HK-2 (cell line): ENCODE measurements at regions not wholly inside any gene's neighbourhood (a gene's known extent, or its start where the extent isn't known, plus 50 kb on each side); places are given as distances from the start of the nearest gene placed in this dataset.

ENCODE experiments used
- DNase-seq: peaks from one replicate; pipeline ENCODE4 v3.0.0-alpha.2; 2018; ENCODE audit not compliant: unreplicated experiment

DNA sequence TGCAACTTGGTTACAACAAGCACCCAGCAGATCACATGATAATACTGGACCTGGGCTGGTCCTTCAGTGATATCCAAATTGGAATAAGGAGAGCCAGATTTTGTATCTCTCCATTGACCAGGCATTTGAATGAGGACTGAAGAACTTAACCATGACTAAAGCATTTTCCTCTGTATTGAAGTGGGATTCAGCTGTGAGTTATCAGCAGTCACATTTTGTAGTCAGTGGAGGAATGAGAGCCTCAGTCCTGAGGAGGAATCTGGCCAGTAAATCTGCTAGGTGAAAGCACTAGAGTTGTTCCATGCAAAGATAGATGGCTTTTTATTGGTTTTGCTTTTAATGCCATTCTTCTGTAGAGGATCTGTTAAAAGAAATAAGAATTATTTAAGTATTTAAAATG, 1506.0 kb downstream of the PCDH7 start:
- DNase-seq = peak; percentile 3

DNA sequence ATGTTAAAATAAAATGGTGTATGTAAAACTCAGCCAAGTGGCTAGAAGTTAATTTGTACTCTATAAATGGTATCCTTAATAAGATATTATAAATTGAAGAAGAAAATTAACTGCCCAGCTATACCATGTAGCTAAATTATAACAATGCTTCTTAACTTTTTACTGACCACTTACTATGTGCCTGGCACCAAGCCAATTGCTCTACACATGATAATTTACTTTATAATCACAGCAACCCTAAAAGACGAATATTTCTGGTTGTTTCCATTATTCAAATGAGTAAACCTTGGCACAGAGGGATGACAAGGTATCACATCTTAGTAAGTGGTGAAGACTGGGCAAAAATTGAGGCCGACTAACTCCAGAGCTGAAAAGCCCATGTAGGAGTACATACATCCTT, 1506.6 kb downstream of the PCDH7 start:
- DNase-seq = no peak

DNA sequence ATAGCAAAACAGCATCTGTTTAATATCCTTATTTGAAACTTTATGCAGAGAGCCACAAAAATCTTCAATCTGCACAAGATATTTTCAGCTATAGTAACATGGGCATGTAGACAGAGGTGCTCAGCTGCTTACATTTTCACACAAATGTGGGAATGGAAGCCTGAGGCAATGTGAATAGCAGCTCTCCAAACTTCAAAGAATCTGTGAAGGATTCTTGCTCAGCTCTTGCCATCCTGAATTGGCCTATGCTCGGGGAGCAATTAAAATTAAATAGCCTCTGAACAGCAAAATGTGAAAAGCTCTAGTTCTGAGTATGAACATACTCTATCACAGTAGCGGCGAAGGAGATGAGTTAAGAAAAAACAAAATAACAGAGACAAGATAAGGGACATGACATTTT, 1523.8 kb downstream of the PCDH7 start:
- DNase-seq = no peak

DNA sequence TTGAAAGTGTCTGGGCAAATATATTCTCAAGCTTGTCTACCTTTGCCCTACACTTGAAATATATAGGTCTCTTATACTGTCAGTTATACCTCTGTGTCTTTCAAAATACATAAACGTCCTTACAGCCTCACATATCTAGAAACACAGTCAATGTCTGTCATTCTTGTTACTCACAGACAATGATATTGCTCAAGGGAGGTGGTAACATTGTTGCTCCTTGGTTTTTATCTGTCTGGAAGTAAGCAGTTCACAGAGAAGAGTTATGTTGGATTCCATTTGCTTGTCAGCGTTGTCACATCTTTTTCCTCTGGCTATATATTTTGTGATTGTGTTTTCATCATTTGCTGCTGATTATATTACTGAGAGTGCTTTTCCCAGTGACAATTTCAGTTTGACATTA, 1528.9 kb downstream of the PCDH7 start:
- no peak for DNase-seq

DNA sequence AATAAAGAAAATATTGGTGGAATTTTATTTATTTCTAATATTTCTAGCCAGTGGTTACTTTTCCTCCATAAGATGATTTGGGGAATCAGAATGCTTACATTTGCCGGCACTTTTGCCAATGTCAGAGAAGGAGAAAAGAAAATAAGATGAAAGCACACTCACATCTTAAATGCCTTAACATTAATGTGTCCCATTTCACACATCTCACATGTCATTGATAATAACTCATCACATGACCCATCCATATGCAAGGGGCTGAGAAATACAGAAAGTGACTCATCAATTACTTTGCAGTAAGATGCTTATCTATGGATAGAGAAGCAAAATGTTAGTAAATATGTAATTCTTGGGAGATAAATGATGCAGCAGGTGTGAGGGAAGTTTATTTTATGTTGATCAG, 1531.0 kb downstream of the PCDH7 start:
- DNase-seq = no peak

DNA sequence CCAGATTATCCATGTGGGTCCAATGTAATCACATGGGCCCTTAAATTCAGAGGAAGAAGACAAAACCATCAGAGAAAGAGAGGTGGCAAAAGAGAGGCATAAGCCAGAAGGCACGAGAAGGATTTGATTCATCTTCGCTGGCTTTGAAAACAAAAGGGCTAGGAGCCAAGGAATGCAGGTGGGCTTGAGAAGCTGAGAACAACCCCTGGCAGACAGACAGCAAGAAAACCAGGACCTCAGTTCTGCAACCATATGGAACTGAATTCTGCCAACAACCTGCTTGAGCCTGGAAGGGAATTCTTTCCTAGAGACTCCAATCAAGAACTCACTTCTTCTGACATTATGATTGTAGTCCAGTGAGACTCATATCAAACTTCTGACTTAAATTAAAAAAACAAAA, 1531.8 kb downstream of the PCDH7 start:
- DNase-seq = no peak

DNA sequence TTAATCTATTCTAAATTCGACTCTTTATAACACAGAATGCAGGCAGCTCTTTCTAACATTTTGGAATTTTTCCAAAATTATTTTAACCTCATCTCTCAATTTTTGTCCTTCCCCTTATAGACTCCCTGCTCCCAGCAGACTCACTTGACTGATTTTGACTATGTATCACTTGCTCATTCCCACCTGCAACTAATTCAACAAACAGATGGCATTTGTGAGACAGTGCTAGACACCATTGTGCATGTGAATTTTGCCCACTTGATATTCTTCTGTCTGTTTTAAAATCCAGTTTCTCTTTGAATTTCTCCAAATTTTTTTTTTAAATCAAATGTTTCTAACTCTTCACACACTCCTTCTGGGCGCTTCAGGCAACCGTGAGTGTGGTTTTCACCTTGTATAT, 1534.0 kb downstream of the PCDH7 start:
- DNase-seq = no peak

DNA sequence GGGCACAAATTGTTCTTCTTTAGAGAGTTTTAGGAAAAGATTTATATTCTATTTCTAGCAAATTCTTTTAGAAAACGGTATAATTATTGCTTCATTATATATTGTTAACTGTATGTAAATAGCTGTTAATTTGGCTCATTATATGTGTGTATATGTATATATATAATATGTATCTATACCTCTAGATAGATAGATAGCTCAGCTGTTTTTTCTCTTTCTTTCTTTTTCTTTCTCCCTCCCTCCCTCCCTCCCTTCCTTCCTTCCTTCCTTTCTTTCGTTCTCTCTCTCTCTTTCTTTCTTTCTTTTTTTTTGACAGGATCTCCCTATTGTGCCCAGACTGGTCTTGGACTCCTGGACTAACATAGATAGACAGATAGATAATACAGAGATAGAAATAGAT, 1538.8 kb downstream of the PCDH7 start:
- DNase-seq = no peak

DNA sequence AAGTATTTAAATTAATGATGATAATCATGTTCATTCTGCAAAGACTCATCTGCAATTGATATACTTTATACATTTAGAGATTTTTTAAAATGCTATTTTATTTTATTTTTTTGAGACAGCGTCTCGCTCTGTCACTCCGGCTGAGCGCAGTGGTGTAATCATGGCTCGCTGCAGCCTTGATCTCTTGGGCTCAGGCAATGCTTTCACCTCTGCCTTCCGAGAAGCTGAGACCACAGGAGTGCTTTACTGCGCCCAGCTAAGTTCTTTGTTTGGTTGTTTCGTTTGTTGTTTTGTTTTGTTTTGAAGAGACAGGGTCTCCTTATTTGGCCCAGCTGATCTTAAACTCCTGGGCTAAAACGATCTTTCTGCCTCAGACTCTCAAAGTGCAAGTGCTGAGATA, 1541.0 kb downstream of the PCDH7 start:
- DNase-seq = no peak

DNA sequence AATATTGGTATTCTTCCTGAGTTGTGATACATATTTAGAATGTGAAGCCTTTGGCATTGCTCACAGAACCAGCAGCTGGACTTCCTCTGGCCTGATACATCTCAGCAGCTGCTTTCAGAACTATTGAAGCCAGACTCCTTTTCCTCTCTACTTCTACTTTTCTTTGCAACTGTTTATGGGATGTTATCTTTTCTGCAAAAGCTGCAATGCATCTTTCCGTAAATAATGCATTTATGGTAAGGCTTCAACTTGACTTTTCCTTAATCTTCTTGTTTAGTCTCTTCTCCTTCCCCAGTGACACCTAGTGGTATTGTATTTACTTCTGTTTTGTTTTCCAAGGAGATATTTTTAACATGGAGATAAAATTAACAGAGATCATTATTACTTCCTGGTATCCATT, 1548.7 kb downstream of the PCDH7 start:
- DNase-seq = no peak

DNA sequence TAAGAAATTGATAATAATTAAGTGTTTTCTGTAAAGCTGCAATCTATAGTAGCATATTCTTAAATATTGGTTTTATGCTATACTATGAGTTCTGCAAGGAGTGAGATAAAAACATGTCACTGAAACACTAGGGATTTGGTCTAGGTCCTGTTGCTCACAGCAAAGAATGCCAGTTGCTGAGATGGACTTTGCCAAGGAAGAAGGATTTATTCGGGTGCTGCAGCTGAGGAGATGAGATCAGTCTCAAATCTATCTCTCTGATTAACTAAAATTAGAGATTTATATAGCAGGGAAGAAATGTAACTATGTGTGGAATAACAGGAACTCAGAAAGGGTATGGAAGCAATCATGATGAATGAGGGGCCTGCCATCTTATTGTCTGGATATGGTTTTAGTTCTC, 1569.9 kb downstream of the PCDH7 start:
- no peak for DNase-seq

DNA sequence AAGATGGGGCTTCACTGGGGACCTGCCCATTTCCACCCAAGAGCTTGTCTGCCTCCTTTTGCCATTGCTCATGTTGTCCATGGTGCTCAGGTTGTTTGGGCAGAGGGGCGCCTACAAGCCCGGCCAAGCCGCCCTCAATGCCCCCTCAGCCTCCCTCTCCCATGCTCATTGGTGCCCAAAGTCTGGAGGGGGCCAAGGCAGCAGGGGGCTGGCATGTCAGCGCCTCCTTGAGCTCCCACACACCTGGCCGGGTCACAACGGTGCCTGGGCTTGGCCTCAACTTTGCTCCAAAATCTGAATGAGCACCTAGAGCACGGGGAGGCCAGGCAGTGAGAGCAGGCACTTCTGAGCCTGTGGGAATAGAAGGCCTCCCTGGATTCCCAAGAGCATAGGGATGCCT, 1598.8 kb downstream of the PCDH7 start:
- no peak for DNase-seq

DNA sequence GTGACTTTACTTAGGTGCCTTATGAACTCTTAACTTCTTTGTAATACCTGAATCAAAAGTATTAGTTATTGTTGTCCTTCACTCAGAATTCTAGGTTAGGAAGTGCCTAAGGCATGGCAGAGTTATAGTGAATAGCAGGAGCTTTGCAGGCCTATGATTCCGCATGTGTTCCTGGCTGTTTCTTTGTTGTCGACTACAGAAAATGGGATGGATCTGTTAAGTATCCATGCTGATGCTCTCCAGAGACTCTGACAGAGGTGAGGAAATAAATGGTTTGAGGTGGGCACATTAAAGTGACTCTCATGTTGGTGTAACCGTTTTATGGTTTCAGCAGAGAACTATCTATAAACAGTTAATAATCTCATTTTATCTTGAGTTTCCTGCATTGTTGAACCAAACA, 1601.3 kb downstream of the PCDH7 start:
- no peak for DNase-seq

DNA sequence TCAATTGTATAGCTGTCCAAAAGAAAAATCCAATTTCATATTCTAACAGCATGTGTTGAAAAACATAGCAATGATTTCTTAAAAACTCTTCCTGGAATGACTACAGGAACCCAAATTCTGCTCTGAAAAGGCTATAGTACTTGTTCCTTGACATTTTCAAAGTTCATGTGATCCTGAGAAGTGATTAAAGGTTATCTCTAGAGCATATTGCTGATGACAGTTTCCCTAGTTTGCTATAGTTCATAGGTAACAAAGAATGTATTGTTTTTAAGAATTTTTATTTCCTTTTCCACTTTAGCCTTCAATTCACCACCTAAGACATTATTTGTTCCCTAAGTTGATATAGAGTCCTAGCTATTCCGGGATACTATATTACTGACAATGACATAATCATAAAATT, 1614.6 kb downstream of the PCDH7 start:
- no peak for DNase-seq

DNA sequence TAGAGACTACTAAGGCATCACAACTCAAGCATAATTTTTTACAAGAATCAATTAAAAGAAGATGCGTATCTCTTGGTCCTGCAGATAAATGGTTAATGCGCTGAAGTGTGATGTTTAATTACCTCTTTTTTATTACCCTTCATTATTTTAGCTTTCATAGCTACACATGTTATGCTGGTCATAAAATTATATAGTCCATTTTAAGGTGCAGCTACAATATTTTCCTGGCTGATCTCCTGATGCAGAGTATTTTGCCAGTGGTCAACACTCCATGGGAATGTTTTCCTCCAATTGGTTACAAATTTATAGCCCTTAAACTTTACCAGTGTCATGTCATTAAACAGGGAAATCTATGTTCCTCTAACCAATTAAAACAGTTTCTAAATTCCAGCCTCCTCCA, 1617.2 kb downstream of the PCDH7 start:
- no peak for DNase-seq

DNA sequence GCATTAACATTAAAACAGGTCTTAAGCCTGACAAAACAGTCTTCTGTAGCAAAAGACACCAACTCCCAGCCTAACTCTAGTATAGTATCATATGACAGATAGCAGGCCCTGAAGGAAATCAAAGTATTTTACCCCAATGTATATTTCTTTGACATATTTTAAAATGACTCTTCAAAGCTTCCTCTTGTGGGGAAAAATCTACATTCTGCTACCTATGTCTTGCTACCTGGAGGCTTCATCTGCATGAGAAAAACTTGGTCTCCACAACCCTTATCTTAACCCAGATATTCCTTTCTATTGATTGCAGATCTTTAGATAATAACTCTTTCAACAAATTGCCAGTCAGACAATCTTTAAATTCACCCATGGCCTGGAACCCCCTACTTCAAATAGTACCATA, 1620.4 kb downstream of the PCDH7 start:
- no peak for DNase-seq

DNA sequence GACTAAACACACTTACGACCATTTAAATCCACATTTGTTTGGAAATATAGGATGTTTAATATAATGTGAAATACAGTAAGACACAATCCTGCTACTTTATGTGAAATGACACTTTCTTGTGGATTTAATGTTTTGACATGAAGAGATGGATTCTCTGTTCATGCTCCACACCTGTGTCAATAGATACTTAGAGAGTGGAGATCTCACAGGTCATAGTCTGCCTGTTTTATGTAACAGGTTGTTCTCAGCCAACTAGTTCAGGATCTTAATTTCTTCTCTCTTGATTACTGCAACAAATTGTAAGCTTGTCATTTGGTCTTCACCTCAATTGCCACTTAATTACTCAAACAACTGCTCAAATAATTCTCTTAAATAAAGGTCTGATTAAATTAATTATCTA, 1621.2 kb downstream of the PCDH7 start:
- no peak for DNase-seq

DNA sequence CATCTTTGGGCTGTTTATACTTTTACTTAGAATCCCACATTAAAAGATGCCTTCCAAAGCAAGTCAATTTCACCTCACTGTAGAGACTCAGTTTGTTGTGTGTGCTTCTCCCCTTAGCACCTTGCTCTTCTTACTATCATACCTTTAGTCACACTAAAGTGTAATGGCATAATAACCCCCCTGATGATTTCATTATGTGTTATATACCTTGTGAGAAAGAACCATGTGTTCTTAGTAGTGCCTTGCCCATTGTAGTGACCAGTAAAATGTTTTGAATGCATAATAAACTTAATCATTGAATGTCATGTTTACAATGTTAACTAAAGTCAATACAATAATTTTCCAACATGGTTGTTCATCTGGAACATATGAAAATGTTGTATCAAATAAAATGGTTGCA, 1621.9 kb downstream of the PCDH7 start:
- no peak for DNase-seq

DNA sequence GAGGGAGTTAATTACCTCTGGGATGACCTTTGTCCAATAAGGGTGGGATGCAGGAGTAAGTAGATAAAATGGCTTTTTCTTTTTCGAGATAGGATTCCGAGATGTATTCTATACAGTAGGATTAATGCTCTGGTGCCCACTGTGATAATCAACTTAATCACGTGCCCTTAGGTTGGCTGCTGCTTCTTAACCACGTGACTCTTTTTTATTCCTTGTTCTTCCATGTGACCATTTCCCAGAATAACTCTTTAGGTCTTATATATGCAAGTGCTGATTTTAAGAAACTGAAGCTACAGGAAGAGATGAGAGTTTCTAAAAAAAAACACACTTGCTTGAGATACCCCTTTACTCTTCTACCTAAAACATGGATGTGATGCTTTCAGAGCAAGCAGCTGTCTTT, 1628.9 kb downstream of the PCDH7 start:
- DNase-seq = no peak

DNA sequence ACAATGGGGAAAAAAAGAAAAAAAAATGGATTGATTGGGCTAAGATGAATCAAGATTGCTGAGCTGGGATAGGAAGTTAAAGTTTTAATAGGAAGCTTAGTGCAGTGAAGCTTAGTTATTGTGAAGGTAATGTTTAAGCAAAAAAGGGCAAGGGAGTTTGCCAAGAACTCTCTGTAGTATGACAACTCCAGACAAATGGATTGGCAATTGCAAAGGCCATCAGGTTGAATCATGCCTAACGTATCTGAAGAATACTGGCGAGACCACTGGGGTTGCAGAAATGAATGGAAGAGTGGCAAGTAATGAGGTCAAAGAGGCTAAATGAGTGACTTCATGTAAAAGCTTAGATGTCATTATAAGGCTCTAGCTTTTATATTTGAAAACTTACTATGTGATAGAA, 1654.0 kb downstream of the PCDH7 start:
- DNase-seq = no peak

DNA sequence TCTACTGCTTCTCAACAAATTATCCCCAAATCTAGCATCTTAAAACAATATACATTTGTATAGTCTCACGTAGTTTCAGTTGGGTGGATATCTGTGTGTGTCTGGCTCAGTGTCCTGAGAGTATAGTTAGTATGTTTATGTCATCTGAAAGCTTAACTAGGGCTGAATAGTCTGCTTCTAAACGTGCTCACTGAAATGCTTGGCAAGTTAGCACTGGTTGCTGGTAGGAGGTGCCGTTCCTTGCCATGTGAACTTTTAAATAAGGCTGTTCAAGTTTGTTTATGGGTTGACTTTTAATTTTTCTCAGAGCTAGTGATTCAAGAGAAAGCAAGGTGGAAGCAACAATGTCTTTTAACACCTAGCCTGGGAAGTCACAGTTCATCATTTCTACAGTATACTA, 1673.6 kb downstream of the PCDH7 start:
- no peak for DNase-seq

DNA sequence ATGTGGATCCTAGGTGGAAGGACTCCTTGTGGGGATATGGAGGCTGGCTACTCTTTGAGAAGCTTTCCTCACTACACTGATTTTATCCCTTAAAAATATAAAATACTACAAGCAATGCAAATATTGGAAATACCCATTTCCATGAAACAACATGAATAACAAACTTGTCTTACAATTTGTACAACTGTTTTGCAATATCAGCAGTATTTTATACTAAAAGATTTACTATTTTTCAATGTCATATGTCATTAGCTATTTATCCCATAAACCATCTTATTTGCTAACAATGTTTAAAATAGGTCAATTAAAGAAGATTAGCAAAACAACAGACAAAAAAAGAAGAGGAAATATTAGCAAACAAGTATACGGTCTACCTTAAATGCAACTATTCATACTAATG, 1674.1 kb downstream of the PCDH7 start:
- no peak for DNase-seq

DNA sequence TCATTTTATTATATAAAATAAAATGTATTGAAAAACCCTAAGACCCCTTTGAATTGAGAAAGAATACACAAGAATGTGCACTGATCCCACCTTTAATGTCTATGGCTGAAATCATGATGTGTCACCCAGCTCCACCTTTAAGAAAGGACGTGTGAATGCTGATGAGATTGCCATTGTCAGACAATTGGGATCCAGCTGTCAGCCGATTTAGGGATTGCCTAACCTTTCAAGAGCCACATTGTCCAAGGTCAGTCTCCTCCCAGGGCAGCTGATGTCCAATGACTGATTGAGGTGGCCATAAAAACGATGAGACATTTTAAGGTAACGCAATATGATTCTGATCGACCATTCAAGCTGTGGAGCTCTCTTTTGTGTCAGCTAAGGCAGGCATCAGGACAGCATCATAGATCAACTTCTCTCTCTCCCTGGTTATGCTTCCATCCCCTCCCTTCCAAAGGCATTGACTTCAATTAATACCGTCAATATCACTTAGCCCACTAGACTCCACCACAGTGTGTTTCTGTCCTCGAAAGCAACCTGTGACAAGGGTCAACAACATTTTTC, 1676.4 kb downstream of the PCDH7 start:
- DNase-seq = no peak

DNA sequence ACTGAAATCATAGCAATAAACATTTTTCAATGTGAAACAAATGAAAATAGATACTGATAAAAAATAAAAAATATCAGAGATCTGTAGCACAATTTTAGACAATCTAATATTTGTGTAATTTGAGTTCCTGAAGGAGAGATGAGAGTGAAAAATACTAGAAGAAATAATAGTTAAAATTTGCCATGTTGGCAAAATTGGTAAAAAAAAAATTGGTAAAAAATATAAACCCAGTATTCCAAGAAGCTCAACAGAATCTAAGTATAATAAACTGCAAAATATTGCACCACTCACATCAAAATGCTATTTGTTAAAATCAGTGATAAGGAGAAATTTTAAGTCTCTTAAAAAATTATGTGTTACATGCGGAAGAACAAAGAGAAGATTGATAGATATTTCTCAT, 1680.7 kb downstream of the PCDH7 start:
- no peak for DNase-seq
